CD4-positive, alpha-beta T cell treated with Interferon alpha-2 for 1 hour (primary cell): ENCODE measurements at regions not wholly inside any gene's neighbourhood (a gene's known extent, or its start where the extent isn't known, plus 50 kb on each side); places are given as distances from the start of the nearest gene placed in this dataset.

Source experiments
- DNase-seq, 2 donors: peaks; one replicate each; pipeline ENCODE4 v3.0.0-alpha.2; 2020 to 2022

GRCh38 chrX:21056622-21057021, 317.6 kb upstream of the CNKSR2 start:
- no peak for DNase-seq

GRCh38 chrX:21047034-21047455, 327.2 kb upstream of the CNKSR2 start:
- no peak for DNase-seq

- no peak for DNase-seq
Measured at GRCh38 chrX:21014326-21014725, 359.9 kb upstream of the CNKSR2 start.

GRCh38 chrX:21004835-21005234, 369.4 kb upstream of the CNKSR2 start:
- no peak for DNase-seq

GRCh38 chrX:20995829-20996228, 378.4 kb upstream of the CNKSR2 start:
- no peak for DNase-seq

- no peak for DNase-seq
Measured at GRCh38 chrX:20989361-20989760, 384.9 kb upstream of the CNKSR2 start.

- DNase-seq, result no peak
Measured at GRCh38 chrX:20988804-20989203, 385.4 kb upstream of the CNKSR2 start.

GRCh38 chrX:20988118-20988517, 386.1 kb upstream of the CNKSR2 start:
- DNase-seq, result no peak

- no peak for DNase-seq
Measured at GRCh38 chrX:20980426-20980825, 393.8 kb upstream of the CNKSR2 start.

- no peak for DNase-seq
Measured at GRCh38 chrX:20974326-20974725, 399.9 kb upstream of the CNKSR2 start.

GRCh38 chrX:20973038-20973437, 401.2 kb upstream of the CNKSR2 start:
- no peak for DNase-seq

- DNase-seq, result no peak
Measured at GRCh38 chrX:20971250-20971649, 403.0 kb upstream of the CNKSR2 start.

- DNase-seq, result no peak
Measured at GRCh38 chrX:20969565-20969964, 404.7 kb upstream of the CNKSR2 start.

- no peak for DNase-seq
Measured at GRCh38 chrX:20968996-20969395, 405.2 kb upstream of the CNKSR2 start.

- no peak for DNase-seq
Measured at GRCh38 chrX:20967725-20968124, 406.5 kb upstream of the CNKSR2 start.

- DNase-seq, result no peak
Measured at GRCh38 chrX:20965270-20966044, 408.8 kb upstream of the CNKSR2 start.

GRCh38 chrX:20954014-20954413, 420.2 kb upstream of the CNKSR2 start:
- DNase-seq, result no peak

GRCh38 chrX:20952180-20952579, 422.0 kb upstream of the CNKSR2 start:
- no peak for DNase-seq

GRCh38 chrX:20951016-20951810, 423.0 kb upstream of the CNKSR2 start:
- no peak for DNase-seq

- DNase-seq, result no peak
Measured at GRCh38 chrX:20947411-20947912, 426.8 kb upstream of the CNKSR2 start.

- DNase-seq, result no peak
Measured at GRCh38 chrX:20913760-20914159, 460.5 kb upstream of the CNKSR2 start.

- DNase-seq, result no peak
Measured at GRCh38 chrX:20906571-20906970, 467.6 kb upstream of the CNKSR2 start.

- no peak for DNase-seq
Measured at GRCh38 chrX:20884565-20884964, 489.7 kb upstream of the CNKSR2 start.

- DNase-seq, result no peak
Measured at GRCh38 chrX:20863649-20864048, 510.6 kb upstream of the CNKSR2 start.
